ENCODE measurements at regions not wholly inside any gene's neighbourhood (a gene's known extent, or its start where the extent isn't known, plus 50 kb on each side); places are given as distances from the start of the nearest gene placed in this dataset.

DNA sequence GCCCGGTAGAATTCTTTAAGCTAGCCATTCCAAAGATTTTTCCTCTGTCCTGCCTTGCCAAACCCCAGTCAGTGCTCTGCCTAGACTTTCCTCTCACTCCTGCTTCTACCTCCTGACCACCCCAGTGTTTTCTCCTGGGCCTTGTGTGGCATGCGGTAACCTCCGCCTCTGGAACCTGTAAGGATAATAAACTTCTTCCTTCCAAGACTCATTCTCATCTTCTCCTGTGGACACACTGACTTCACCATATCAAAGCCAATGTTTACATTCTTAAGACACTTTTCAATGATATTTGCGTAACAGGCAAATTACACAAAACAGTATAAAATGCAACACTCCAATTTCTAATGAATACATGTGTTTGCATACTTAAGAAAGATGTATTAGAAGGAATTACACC lies 354.6 kb downstream of the RNF144B start:
- POLR2A ChIA-PET = interaction anchor here (0.6 kb wide), 1 partner anchor 1106 kb away, joined by 3 read pairs; no protein-coding TSS in a partner anchor
- no peaks in the 10 kb centered on the region for H3K4me1 ChIP-seq (replicated peaks in 1 of 2; ENCODE audit: control insufficient read depth in 2 of 2, insufficient read depth in 2 of 2, low read length in 2 of 2)
- no TSS peak for BruUV-seq (replicated peaks)
- no peaks in the 10 kb centered on the region for H3K9me1 ChIP-seq (ENCODE audit: control insufficient read depth, insufficient read depth, low read length)
- H3K27me3 ChIP-seq (ENCODE audit: control insufficient read depth in 2 of 2, insufficient read depth in 2 of 2, low read length in 2 of 2) = no peaks in the 10 kb centered on the region
- no peaks in the 10 kb centered on the region for H3K36me3 ChIP-seq (ENCODE audit: control insufficient read depth, insufficient read depth, low read length)
- no peaks in the 10 kb centered on the region; the same call in 1 of the 2 replicates for H3K9me3 ChIP-seq (replicated peaks; ENCODE audit: control insufficient read depth, insufficient read depth, low read depth, low read length)
- H3K79me2 ChIP-seq (ENCODE audit: control insufficient read depth, insufficient read depth, low read length) = no peaks in the 10 kb centered on the region
- no peaks in the 10 kb centered on the region for H4K20me1 ChIP-seq (replicated peaks; ENCODE audit: control insufficient read depth, insufficient read depth, low read length)
- H2AFZ ChIP-seq (ENCODE audit: low read depth, low read length) = no peak overlapping the region
- TF ChIP-seq CC2D1A (IDR thresholded peaks at IDR 0.05) (no peak), CBFB (CRISPR knock-in tag; IDR thresholded peaks at IDR 0.05) (no peak), MLX (CRISPR knock-in tag; conservative IDR thresholded peaks at IDR 0.05) (no peak), RCOR1 (IDR thresholded peaks at IDR 0.05; ENCODE audit: borderline replicate concordance in 1 of 2, low read depth in 2 of 2, low read length in 2 of 2) (no peak), ZC3H4 (CRISPR knock-in tag; IDR thresholded peaks at IDR 0.05; ENCODE audit: borderline replicate concordance) (no peak), HNRNPL (IDR thresholded peaks at IDR 0.05; ENCODE audit: low read depth, low read length) (no peak), TARDBP (IDR thresholded peaks at IDR 0.05) (no peak), HNRNPK (IDR thresholded peaks at IDR 0.05; ENCODE audit: low read depth, low read length, poor library complexity, severe bottlenecking) (no peak), GTF2E2 (tag; IDR thresholded peaks at IDR 0.05) (no peak), NR2F6 (CRISPR knock-in tag; IDR thresholded peaks at IDR 0.05) (no peak)
- FAIRE-seq (no peak), ATAC-seq (no peak), DNase-seq (ENCODE audit: extremely low read depth in 1 of 4, low spot score in 3 of 4) (no peak)
- 4% methylated on average over 4 of the region's 4 CpGs for WGBS (ENCODE audit: insufficient coverage, low coverage, missing lambda C conversion rate)
- no peak overlapping the region for H3K4me3 ChIP-seq
- in situ Hi-C loops (cut with MboI) = no loop called here
- no peak overlapping the region for H3K4me2 ChIP-seq (ENCODE audit: insufficient read depth, low read length)
- intact Hi-C loops (cut with micrococcal nuclease) = no loop called here
- H3K9ac ChIP-seq (ENCODE audit: insufficient read depth in 1 of 2, low read depth in 2 of 2, low read length in 2 of 2) = no peak overlapping the region
- CTCF ChIA-PET (ENCODE audit: low intra/inter-chr PET ratio) = no interaction called here
- no peak overlapping the region for H3K27ac ChIP-seq (ENCODE audit: extremely low read depth, low read depth, low read length)
